Anterior cingulate cortex (tissue), 58 donors: ENCODE measurements at regions not wholly inside any gene's neighbourhood (a gene's known extent, or its start where the extent isn't known, plus 50 kb on each side); places are given as distances from the start of the nearest gene placed in this dataset.
A peak's percentile ranks its signal among the peaks of the same experiment; 100 is the strongest.

Source experiments
- DNase-seq, 58 donors: peaks; one replicate each; lab custom pipeline; 2025; lab: John Stamatoyannopoulos, UW

- DNase-seq: no peak
Measured at GRCh38 chr1:105914403-105914802, 1142.1 kb upstream of the PRMT6 start.

- DNase-seq: no peak
Measured at GRCh38 chr1:105934806-105935205, 1121.7 kb upstream of the PRMT6 start.

- DNase-seq: no peak
Measured at GRCh38 chr1:105964879-105965278, 1091.6 kb upstream of the PRMT6 start.

DNA sequence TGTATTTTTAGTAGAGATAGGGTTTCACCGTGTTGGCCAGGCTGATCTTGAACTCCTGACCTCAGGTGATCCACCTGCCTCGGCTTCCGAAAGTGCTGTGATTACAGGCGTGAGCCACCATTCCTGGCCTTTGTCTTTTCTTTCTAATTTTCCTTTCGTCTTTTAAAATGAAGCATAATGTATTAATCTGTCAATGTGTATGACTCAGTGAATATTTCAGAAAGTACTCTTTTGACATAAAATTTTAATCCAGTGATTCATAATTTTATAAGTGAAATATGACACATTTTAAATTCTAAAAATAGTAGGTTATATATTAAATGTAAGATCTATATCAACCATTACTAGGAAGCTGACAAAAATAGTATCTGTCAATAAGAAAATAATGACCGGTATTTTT lies 1059.0 kb upstream of the PRMT6 start:
- no peak for DNase-seq

DNA sequence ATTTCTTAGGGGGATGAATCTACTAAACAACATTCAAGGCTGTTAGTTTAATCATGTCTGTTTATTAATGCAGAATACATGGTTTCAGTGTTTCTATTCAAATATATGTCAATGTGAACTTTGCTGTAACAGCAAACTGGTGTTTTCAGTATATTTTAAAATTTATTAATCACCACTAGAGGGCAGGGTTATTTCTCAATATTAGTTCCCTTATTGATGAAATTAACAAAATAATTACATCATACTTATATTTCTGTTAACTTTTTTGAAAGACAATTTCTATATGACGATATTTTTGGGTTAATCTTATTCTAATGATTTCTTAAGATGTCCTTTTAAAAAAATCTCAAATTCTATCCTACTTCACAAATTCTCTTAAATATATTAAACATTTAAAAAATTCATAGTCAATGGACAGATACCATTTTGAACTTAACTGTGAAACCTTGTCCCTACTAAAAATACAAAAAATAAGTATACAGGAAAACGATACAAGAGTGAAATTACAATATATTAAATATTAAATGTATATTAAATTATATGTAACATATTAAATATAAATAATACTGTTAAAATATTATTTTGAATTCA lies 1034.1 kb upstream of the PRMT6 start:
- DNase-seq: no peak

- no peak for DNase-seq
Measured at GRCh38 chr1:106027871-106028270, 1028.6 kb upstream of the PRMT6 start.

- no peak for DNase-seq
Measured at GRCh38 chr1:106037526-106037925, 1018.9 kb upstream of the PRMT6 start.

DNA sequence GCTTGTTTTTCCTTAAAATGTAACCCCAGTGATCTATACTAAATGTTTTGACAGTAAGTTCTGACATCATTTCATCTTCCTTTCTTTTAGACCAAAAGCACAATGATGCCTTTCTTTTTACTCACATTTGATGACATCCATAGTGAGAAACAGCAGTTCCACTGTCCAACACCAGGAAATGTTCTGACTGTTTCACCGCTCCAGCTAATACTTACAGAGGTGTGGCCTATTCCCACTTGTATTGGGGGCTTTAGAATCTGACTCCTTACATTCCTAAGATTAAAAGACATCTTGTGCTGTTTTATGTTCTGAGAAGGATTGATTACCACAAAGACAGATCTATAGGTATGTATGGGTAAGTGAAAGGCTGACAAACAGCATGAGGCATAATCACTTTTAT lies 1018.2 kb upstream of the PRMT6 start:
- no peak for DNase-seq

DNA sequence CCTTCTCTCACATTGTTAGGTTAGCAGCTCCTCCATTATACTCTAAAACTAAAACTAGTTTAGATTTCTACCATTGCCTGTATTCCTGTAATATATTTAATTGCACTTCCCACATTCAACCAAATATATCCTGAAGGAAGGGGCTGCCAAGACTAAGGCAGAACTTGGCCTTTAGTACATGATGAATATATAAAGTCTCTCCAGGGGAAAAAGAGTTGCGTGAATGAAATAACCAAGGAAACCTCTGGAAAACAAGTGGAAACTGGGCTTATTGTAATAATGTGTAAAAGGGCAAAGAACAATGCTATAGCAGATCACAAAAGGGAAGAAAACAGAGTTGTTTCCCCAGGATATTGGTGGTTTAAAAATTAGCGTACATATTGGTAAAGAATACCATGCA lies 1012.5 kb upstream of the PRMT6 start:
- DNase-seq: no peak

DNA sequence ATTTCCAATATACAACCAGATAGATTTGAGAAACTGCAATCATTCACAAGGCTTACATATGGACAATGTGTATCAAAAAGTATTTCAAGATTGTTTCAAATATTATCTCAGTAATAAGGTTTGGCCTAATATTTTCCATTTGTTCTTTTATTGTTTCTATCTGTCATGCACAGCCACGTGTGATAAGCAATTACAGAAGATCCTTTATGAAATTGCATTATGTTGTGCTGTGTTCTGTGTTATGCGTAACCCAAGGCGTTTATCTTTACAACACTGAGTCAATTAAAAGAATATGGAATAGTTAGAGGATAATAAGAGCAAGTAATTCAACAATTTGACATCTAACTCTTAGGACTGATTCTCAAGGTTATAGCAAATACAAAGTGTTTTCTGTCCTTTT lies 1009.3 kb upstream of the PRMT6 start:
- DNase-seq: no peak

- DNase-seq: no peak
Measured at GRCh38 chr1:106049595-106049994, 1006.9 kb upstream of the PRMT6 start.

GRCh38 chr1:106055855-106056254 lies 1000.6 kb upstream of the PRMT6 start:
- DNase-seq: no peak

DNA sequence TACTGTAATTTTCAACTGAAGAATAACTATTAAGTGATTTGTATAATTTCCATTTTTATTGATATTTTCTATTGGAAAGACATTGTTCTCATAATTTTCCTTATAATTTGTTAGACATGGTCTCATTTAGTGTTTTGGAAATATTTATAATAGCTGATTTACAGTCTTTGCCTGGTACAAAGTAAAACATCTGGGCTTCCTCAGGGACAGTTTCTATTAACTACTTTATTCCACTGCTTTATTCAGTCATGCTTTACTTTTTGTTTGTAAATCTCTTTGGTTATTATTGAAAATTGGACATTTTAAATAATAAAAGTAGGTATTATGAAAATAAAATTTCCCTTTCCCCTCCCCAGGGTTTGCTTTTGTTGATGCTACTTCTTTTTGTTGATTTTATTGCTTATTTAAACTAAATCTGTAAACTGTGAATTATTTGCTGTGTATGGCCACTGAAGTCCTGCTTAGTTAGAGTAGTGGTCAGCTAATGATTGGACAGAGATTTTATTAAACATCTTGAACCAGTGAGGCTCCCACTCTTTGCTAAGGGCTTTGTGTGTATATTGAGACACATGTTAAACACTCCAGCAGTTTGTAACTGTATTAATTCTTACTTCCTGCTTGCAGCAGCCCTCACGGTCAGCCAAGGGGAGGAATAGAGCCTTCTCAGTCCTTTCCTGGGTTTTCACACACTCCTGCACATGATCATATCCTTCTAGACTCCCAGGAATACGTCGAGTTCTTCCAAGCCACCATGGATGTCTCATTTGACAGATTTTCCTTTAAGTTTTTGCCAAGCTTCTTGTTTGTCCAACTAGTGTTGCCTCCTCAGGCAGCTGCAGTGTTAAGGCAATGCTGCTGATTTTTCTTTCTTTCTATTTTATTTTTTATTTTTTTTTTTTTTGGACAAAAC lies 994.6 kb upstream of the PRMT6 start:
- no peak for DNase-seq

DNA sequence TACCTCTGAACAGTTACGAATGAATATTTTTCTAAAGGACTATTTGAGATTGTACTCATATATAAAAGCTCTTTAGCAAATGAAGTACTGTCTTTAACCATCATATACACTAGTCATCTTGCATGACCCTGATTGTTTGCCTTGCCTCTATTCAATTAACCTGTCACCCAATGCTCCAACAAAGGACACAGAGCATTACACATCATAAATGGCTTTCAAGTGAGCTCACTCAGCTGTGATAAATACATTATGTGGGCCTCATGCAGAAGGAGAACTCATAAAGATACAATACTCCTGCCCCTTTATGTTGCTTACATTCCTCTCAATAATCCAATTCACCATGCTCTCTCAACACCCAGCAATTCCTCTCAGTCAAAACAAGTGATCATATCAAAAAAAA lies 993.0 kb upstream of the PRMT6 start:
- DNase-seq: no peak

DNA sequence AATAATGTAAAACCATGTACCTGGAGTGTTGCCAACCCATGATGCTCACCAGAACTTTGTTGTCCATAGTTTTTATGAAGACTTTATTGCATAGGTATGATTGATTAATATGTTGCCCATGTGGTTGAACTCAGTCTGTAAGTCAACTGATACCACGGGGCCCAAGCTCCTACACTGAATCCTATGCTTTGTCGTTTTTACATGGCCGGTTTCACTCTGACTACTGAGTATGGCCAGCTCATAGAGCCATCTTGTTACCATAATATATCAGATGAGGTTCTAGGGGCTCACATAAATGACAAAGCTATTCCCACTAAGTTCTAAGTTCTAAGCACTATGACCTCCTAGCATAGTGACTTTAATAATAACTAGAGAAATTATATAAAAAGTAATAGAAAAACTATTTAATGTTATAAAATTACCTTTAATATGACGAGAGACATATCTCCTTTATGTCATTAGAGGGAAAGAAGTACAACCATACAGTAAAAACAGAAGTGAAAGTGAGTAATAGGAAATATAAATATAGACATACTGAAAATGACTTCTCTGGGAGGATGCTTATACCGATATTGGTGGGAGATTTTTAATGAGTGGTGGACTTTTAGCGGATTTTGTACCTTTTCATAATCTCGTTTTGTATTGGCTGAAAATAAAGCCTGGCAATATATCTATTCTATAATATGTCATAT lies 983.4 kb upstream of the PRMT6 start:
- DNase-seq: no peak

GRCh38 chr1:106080608-106081325 lies 975.7 kb upstream of the PRMT6 start:
- peak in 1 of 58 donors; percentile 2 for DNase-seq

DNA sequence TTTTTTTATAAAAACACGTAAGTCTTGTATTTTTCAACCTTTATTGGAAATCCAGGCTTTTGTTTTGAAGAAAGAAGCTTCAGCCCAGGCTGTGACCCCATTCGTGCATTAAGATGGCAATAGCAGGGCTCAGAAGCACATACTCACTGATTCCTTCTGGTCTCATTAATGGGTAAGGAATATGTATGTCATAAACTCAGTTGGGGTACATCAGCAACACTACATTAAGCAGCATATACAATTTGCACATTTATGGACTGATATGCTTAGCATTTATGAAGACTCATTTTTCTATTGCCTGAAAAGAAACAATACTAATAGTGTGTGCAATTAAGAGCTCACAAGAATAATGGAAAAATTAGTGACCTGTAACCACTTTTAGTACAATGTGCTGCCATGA lies 945.4 kb upstream of the PRMT6 start:
- no peak for DNase-seq

GRCh38 chr1:106113851-106114250 lies 942.6 kb upstream of the PRMT6 start:
- DNase-seq: no peak

DNA sequence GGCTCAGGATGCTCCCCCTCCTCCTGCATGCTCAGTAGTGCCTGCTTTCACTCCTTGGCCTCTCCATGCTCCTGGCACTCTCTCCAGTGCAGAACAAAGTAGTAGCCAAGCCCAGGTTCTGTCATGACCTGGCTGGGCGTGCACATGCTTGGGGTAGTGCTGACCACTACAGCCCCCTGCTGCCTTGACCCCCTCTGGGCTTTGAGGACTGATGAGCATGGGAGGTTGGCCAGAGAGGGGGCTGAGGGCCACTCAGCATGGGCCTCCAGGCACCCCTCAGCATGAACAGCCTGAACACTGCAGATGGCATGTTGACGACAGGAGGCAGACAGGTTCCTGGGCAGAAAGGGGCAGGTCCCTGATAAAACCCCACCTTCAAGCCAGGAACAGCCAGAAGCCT lies 935.7 kb upstream of the PRMT6 start:
- no peak for DNase-seq

- DNase-seq: no peak
Measured at GRCh38 chr1:106121728-106122127, 934.7 kb upstream of the PRMT6 start.

- DNase-seq: no peak
Measured at GRCh38 chr1:106134561-106134960, 921.9 kb upstream of the PRMT6 start.
